Panc1 (cell line): ENCODE measurements at regions not wholly inside any gene's neighbourhood (a gene's known extent, or its start where the extent isn't known, plus 50 kb on each side); places are given as distances from the start of the nearest gene placed in this dataset.

Experiments
- ATAC-seq: fragments of 200-7000 bp; cut with Tn5 transposase; 2 replicates; pipeline ENCODE4 v1.9.1; 2020; ENCODE audit warnings: mild to moderate bottlenecking, moderate library complexity
- BruUV-seq: library from RNA; stranded (reverse); fragments of 400-500 nt; replicated peaks from 2 replicates; lab custom pipeline; 2021; lab: Mats Ljungman, UMichigan
- CTCF ChIA-PET: fragments of 300-600 bp; sonication (Branson Sonifier 250); formaldehyde crosslinking; loops from one replicate; lab custom pipeline; 2022; ENCODE audit warnings: antibody characterized with exemption; lab: Charles Lee
- POLR2A ChIA-PET: fragments of 300-600 bp; sonication (Branson Sonifier 250); formaldehyde crosslinking; loops from one replicate; lab custom pipeline; 2022; ENCODE audit warnings: antibody characterized with exemption; lab: Charles Lee
- DNase-seq: peaks from one replicate; pipeline ENCODE4 v3.0.0-alpha.2; 2010; ENCODE audit warnings: low read depth, low spot score
- H3K27ac ChIP-seq: 2 replicates; pipeline ENCODE4 v1.5.1; 2011; ENCODE audit warnings: mild to moderate bottlenecking, low read length, inconsistent platforms
- H3K27me3 ChIP-seq: fragments of 200-500 bp; sonication (Bioruptor generic); 2 replicates; pipeline ENCODE4 v1.6.0; 2014; ENCODE audit warnings: low read length, inconsistent platforms; ENCODE audit not compliant: control insufficient read depth, insufficient read depth
- H3K36me3 ChIP-seq: fragments of 200-500 bp; sonication (Bioruptor generic); 2 replicates; pipeline ENCODE4 v1.5.1; 2014; ENCODE audit warnings: inconsistent platforms, mild to moderate bottlenecking, low read length, moderate library complexity; ENCODE audit not compliant: control insufficient read depth, insufficient read depth
- H3K4me1 ChIP-seq: 2 replicates; pipeline ENCODE4 v1.5.1; 2011; ENCODE audit warnings: inconsistent platforms, mild to moderate bottlenecking, low read length, moderate library complexity; ENCODE audit not compliant: control insufficient read depth, insufficient read depth
- H3K4me3 ChIP-seq, 2 experiments: 2 replicates each; pipeline ENCODE4 v1.5.1; 2011 to 2012; ENCODE audit warnings: low read depth in 2 of 2, low read length in 2 of 2, mild to moderate bottlenecking in 2 of 2, inconsistent platforms in 1 of 2, moderate library complexity in 1 of 2
- H3K9me3 ChIP-seq: fragments of 200-500 bp; sonication (Bioruptor generic); 2 replicates; pipeline ENCODE4 v1.5.1; 2014; ENCODE audit warnings: low read depth, mild to moderate bottlenecking, inconsistent platforms, low read length, moderate library complexity; ENCODE audit not compliant: control insufficient read depth, insufficient read depth
- POLR2AphosphoS5 ChIP-seq: IDR thresholded peaks from 2 replicates; pipeline ENCODE4 v1.6.1; 2012; ENCODE audit warnings: mild to moderate bottlenecking, low read depth, low read length, moderate library complexity
- SIN3A ChIP-seq: IDR thresholded peaks from 2 replicates; pipeline ENCODE4 v1.6.1; 2012; ENCODE audit warnings: low read depth, mild to moderate bottlenecking, low read length, moderate library complexity, borderline replicate concordance; ENCODE audit not compliant: insufficient read depth
- TCF7L2 ChIP-seq: IDR thresholded peaks from 2 replicates; pipeline ENCODE4 v1.6.1; 2011; ENCODE audit warnings: mild to moderate bottlenecking, low read depth, low read length, inconsistent platforms
- in situ Hi-C: cut with HindIII; loops from 2 replicates; pipeline ENCODE4 v1.10.0; 2016; ENCODE audit warnings: low sequenced_read_pairs, low pct_unique_long_range_greater_than_20kb
- intact Hi-C: fragments of 100-400 bp; cut with micrococcal nuclease; formaldehyde crosslinking; loops from one replicate; pipeline ENCODE4 v1.10.0; 2022; ENCODE audit not compliant: unreplicated experiment
- TF ChIP-seq, protein P1 (sequence below), 2 experiments: IDR thresholded peaks; 2 replicates each; pipeline ENCODE4 v1.6.1; 2011 to 2012; ENCODE audit warnings: low read depth in 2 of 2, control low read depth in 1 of 2, low read length in 1 of 2, mild to moderate bottlenecking in 1 of 2, moderate library complexity in 1 of 2; ENCODE audit not compliant: insufficient read depth in 1 of 2
- TF ChIP-seq, protein P2 (sequence below): fragments of 450-650 bp; IDR thresholded peaks from 2 replicates; pipeline ENCODE4 v1.5.1; 2017; ENCODE audit warnings: mild to moderate bottlenecking

DNA sequence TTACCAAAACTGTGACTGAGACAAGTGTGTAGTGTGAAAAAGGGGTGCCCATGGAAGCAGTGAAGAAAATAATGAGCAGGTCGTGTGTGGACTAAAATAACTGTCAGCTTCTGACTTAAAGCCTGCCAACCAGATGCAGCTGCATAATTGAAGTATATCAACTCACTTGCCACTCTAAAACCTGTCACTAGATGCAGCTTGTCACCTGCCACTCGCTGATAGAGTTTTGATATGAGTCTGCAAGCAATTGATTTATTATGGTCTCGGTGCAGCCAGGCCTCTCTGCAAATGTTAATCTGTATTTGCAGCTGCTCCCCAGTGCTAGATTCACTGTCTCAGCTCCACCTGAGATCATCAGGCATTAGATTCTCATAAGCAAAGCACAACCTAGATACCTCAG lies 1090.0 kb upstream of the EYS start:
- Histone ChIP-seq H3K27ac (no peak overlapping the region), H3K4me1 (no peaks in the 10 kb centered on the region), H3K27me3 (no peaks in the 10 kb centered on the region), H3K36me3 (no peaks in the 10 kb centered on the region), H3K4me3 (no peak overlapping the region), H3K9me3 (no peaks in the 10 kb centered on the region)
- intact Hi-C loops (no loop called here), in situ Hi-C loops (no loop called here)
- no TSS peak for BruUV-seq
- POLR2A ChIA-PET, result no interaction called here
- TF ChIP-seq TCF7L2 (no peak), POLR2AphosphoS5 (no peak), SIN3A (no peak)
- TF ChIP-seq, protein P1, sequence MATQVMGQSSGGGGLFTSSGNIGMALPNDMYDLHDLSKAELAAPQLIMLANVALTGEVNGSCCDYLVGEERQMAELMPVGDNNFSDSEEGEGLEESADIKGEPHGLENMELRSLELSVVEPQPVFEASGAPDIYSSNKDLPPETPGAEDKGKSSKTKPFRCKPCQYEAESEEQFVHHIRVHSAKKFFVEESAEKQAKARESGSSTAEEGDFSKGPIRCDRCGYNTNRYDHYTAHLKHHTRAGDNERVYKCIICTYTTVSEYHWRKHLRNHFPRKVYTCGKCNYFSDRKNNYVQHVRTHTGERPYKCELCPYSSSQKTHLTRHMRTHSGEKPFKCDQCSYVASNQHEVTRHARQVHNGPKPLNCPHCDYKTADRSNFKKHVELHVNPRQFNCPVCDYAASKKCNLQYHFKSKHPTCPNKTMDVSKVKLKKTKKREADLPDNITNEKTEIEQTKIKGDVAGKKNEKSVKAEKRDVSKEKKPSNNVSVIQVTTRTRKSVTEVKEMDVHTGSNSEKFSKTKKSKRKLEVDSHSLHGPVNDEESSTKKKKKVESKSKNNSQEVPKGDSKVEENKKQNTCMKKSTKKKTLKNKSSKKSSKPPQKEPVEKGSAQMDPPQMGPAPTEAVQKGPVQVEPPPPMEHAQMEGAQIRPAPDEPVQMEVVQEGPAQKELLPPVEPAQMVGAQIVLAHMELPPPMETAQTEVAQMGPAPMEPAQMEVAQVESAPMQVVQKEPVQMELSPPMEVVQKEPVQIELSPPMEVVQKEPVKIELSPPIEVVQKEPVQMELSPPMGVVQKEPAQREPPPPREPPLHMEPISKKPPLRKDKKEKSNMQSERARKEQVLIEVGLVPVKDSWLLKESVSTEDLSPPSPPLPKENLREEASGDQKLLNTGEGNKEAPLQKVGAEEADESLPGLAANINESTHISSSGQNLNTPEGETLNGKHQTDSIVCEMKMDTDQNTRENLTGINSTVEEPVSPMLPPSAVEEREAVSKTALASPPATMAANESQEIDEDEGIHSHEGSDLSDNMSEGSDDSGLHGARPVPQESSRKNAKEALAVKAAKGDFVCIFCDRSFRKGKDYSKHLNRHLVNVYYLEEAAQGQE (IDR thresholded peaks at IDR 0.05; ENCODE audit: insufficient read depth in 1 of 2, low read depth in 2 of 2, low read length in 1 of 2), result no peak
- TF ChIP-seq, protein P2, sequence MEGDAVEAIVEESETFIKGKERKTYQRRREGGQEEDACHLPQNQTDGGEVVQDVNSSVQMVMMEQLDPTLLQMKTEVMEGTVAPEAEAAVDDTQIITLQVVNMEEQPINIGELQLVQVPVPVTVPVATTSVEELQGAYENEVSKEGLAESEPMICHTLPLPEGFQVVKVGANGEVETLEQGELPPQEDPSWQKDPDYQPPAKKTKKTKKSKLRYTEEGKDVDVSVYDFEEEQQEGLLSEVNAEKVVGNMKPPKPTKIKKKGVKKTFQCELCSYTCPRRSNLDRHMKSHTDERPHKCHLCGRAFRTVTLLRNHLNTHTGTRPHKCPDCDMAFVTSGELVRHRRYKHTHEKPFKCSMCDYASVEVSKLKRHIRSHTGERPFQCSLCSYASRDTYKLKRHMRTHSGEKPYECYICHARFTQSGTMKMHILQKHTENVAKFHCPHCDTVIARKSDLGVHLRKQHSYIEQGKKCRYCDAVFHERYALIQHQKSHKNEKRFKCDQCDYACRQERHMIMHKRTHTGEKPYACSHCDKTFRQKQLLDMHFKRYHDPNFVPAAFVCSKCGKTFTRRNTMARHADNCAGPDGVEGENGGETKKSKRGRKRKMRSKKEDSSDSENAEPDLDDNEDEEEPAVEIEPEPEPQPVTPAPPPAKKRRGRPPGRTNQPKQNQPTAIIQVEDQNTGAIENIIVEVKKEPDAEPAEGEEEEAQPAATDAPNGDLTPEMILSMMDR, result no peak
- CTCF ChIA-PET, result no interaction called here
- ATAC-seq (no peak), DNase-seq (no peak)

DNA sequence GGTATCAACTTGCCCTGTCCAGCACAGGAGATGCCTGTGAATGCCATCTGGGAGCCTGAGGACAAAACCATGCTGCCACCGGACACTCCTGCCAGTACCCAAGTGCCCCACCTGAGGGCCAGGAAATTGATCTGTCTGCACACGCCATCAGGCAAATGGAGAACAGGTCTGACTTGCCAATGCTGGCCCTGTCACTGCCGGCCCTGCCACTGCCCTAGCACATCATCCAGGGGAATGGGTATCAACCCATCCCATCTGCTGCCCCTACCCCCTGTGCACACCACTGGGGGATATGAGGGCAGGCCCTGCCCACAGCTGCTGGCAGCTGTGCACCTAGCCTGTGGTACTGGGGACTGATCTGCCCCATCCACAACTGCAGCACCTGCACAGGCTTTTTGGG lies 1081.6 kb upstream of the EYS start:
- intact Hi-C loops, result no loop called here
- ATAC-seq (no peak), DNase-seq (no peak)
- H3K9me3 ChIP-seq, result no peaks in the 10 kb centered on the region
- no peaks in the 10 kb centered on the region for H3K4me1 ChIP-seq
- ChIA-PET POLR2A (no interaction called here), CTCF (no interaction called here)
- no peaks in the 10 kb centered on the region for H3K27me3 ChIP-seq
- no peaks in the 10 kb centered on the region for H3K36me3 ChIP-seq
- in situ Hi-C loops, result no loop called here
- TF ChIP-seq POLR2AphosphoS5 (no peak), TCF7L2 (no peak), SIN3A (no peak)
- TF ChIP-seq, protein P2, result no peak
- TF ChIP-seq, protein P1 (IDR thresholded peaks at IDR 0.05; ENCODE audit: insufficient read depth in 1 of 2, low read depth in 2 of 2, low read length in 1 of 2), result no peak
- no peak overlapping the region for H3K27ac ChIP-seq
- BruUV-seq, result no TSS peak
- H3K4me3 ChIP-seq, result no peak overlapping the region
